ENCODE measurements at regions not wholly inside any gene's neighbourhood (a gene's known extent, or its start where the extent isn't known, plus 50 kb on each side); places are given as distances from the start of the nearest gene placed in this dataset.
A peak's percentile ranks its signal among the peaks of the same experiment; 100 is the strongest.

DNA sequence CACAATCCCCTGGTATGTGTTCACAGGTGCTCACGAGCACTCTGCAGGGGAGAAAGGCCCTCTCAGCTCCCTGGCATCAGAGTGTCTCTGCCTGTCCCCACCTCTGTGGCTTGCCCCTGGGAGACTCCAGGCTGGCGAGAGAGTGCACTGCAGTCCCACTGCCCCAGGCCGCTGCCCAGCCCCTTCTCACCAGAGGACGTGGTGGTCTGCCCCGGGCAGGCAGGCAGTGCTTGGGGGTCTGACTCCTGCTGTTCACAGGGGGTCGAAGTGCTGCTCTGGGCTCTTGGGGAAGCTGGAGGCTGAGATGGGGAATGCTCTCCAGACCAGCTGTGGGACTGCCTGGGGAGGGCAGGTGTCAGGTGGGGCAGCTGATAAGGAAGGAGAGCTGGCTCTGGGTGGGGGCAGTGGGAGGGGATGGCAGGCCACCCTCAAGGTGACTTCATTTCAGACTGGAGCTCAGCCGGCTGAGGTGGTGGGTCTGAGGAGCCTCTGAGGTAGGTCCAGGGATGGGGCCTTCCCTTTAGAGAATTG lies 151.0 kb upstream of the B3GAT1 start:
- DNase-seq: no peak

DNA sequence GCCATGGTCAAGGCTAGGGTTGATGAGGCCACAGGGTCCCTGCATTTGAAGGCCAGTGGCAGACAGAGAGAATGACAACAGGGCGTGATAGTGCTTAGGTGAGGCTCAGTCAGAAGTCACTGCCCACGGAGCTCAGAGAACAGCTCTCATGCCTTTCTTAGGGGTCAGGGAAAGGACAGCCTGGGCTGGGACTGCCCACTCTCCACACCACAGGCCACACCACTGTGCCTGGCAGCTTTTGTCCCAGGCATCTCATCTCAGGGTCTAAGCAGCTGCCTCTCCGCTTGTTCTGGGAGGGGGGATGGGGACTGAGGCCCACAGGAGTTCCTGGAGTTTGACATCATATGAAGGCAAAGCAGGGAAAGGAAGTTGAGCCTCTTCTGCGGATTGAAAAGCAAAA lies 150.2 kb upstream of the B3GAT1 start:
- DNase-seq: no peak

DNA sequence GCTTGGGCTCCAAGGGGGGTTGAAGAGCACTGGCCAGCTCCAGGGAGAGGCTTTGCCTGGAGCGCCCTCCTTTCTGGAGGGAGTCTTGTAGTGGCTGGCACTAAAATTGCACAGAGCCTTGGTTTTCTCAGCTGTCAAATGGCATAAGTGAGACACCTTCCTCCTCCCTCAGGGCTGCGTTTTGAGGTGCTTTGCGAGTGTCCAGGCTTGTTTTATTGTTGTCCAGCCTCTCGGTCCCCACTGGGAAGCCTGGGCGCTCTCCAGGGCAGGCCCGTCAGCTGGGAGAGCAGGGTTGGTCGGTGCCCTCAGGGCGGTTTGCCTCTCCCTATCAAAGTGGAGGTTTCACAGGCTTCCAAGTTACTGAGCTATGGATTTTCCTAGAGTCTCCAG lies 149.3 kb upstream of the B3GAT1 start:
- DNase-seq: no peak

DNA sequence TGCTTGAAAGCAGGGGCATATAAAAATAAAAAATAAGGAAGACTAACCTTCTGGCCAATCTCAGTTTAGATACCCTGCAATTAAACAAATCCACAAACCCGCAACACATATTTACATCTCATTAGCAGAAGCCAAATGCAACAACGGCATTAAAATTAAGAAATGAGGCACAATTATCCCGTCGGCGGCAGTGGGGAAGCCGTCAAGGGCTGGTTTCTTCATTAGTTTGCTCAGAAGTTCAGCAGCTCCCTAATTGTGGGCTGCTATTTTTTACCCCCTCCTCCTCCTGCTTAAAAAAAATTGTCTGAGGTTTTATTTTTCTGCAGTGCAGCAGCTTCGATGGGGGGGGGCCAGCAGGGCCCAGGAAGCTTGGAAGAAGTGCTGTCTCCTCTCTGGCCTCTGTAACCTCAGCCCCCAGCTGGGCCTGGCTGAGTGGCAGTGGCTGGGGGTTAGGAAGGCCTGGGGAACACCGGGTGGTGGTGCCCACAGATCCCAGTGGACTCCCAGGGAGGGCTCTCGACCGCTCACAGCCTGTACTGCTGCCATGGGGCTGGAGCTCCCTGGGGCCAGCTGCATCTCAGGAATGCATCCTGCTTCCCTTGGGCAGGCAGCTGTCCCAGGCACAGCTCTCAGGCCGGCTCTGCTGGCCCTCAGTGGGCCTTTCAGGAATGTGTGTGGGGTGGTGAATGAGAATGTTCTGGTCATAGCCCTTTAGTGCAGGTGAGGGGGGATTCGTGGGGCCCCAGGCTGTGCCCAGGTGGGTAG lies 148.7 kb upstream of the B3GAT1 start:
- DNase-seq: no peak

DNA sequence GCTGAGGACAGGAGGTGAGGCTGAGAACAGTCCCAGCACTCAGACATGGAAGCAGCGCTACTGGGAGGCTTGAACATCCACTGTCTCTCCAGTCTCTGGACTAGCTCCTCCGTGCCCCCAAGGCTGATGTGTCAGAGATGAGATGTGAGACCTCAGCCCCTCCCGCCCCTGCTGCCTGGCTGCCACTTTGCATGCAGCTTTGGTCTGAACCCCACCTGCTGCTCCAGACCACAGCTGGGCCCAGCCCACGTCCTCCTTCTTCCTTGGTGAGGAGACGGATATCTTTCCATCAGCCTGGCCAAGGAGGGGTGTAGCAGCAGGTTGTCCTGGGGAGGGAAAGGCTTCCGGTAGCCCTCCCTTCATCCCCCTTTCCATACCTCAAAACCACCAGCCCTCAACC lies 148.0 kb upstream of the B3GAT1 start:
- DNase-seq: no peak

DNA sequence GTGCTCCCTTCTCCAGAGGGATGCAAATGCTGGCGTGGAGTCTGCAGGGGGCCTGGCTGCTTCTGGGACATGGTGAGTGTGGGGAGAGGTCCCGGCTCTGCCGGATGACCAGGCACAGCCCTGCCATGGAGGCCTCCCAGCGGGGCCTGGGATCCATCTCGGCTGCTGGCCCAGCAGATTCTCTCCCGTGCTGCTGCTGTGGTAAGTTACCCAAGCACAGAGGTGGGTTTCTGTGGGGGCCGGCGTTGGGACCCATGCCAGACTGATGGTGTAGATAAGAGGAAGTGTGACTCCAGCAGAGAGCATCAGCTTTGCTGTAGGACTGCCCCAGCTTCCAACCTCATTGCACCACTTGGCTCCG lies 147.5 kb upstream of the B3GAT1 start:
- no peak for DNase-seq

DNA sequence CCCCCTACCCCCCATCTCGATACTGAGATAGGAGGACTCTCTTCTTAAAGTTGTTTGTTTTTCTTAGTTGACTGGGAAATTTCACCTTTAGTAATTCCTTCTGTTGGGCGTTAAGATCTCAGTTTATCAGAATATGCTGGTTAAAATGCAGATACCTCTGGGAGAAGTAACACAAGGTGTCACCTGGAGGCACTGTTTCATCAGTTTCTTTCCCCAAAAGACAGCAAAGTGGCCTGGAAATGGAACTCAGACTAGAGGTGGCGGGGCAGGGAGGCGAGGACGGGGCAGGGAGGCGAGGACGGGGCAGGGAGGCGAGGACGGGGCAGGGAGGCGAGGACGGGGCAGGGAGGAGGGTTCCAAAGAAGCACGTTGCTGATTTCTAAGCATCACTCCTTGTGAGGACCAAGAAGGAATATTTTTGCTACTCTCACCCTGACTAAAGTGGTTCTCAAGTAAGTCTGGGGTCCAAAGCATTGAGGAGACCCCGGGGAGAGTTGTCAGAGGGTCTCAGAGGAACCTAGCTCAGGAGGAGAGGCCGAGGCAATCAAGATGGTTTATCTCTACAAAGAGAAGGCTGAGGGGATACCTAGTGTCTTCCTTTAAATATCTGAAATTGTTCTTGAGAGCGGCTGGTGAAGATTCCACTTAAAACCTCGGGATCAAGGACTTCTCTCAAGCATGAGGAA lies 147.0 kb upstream of the B3GAT1 start:
- DNase-seq: no peak

DNA sequence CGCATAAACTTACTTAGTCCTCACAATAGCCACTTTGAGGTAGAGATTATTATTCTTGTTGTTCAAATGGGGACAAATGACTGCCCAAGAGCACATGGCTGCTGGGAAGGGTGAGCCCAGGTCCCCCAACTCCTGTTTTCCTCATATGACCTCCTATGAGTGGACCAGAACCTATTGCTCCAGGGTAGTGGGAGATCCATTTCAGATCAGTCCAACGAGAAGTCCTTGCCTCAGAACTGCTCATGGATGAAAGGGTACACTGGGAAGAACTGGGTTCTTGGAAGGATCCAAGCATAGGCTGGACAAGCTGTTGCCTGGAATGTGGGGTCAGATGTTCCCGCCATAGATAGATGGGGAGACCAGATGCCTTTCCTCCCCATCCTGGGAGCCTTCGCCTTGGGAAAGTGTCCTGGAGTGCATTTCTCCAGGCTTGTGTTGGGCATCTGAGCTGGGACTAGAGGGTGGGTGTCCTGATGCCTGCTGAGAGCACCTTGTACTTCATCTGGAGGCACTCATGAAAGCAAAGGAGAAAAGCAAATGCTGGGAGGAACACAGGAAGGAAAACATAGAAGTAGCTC lies 146.3 kb upstream of the B3GAT1 start:
- DNase-seq: no peak

DNA sequence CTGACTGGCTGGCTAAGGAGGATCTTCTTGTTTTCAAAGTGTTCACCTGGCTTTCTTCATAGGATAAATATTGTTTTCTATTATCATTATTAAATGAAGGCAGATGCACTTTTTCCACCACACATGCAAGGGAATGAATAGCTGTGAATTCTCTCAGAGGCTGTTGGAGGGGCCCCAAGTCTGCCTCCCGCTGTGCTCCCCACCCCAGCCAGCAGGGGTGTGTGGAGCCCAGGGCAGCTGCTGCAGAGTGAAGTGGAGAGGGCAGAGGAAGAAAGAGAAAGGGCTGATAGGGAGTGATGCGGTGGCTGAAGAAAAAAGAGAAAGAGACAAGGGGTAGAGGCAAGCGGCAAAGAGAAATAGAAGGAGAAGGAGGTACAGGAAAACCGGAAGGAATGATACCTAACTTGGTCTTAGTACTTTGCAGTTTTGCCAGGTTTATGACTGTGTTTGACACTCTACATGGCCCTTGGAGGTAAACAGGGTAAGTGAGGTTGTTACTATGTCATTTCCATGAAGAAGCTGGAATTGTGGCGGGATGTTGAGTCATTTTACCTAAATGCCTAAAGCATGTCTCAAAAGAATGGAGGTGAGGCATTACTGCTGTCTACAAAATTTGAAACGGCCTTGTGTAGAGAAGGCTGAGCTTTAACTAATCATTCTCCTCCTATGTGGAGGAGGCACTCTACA lies 145.7 kb upstream of the B3GAT1 start:
- no peak for DNase-seq

DNA sequence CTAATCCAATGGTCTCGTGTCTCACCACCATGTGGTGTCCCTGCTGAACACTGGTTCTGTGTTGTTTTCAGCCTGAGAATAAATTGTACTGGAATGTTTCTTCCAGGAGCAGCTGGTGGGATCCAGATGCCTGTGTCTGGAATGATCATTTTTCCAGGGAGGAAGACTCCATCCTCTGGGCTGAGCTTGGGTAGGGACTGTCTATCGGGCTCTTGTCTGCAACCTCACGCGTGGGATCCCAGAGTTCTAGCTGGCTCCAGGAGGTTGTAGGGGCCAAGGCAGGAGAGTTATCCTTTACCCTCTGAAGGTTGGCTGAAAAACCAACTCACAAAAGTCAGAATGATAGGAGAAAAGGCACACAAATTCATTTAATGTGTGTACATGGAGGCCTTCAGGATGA lies 144.1 kb upstream of the B3GAT1 start:
- no peak for DNase-seq

DNA sequence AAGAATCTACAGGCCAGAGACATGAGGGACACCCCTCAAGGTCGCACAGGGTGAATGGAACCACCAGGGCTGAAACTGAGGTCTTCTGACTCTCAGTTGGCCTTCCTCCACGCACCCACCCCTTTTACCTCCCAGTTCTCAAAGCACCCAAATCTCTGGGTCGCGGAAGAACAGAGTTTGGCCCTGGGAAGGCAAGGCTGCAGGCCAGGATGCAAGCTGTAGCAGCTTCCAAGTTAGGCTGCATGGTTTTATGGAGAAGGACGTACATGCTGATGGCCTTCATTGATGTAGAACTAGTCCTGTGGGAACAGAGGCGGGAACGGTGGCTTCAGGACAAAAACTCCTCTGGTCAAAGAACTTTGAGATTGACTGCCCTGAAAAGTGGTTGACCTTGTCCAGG lies 143.5 kb upstream of the B3GAT1 start:
- DNase-seq: no peak

DNA sequence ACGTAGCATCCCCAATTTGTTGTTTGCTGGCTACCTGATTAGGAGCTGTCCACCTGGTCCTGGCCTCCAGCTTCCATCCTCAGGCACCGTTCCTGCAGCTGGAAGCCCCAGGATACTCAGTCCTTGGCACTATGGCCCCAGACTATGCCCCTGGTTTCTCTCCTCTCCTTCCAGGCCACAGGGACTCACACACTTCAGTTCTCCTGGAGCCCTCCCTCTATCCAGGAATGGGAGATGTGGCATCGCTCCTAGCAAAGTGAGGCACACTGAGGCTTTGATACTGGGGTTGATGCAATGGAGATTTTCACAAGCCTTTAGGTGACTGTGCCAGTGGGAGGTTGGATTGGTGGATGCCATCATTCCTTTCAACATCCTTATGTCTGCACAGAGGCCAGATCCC lies 142.8 kb upstream of the B3GAT1 start:
- DNase-seq: no peak

DNA sequence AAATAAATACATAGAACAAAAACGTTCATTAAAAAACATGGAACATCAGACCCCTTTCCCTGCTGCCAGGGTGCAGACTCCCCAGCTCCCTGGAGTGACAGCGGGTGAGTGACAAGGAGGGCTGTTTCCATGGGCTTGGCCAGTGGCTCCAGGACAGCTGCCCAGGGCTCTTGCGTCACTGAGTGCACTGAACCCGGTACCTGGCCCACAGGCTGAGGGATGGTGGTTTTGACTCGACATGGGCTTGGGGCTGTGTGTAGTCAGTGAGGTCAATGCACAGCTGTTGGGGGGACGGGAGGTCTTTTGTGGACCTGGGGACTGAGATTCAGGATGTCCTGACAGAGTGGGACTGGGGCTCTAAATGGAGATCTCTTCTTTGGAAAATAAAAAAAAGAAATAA lies 142.1 kb upstream of the B3GAT1 start:
- no peak for DNase-seq

DNA sequence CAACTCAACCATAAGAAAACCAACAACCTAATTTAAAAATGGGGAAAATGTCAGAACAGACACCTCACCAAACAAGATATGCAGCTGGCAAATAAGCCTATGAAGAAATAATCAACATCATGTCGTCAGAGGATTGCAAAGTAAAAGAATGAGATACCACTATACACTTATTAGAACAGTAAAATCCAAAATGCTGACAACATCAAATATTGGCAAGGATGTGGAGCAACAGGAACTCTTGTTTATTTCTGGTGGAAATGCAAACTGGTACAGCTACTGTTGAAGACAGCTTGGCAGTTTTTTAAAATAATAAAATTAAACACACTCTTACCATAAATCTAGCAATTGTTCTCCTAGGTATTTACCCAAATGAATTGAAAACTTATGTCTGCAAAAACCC lies 140.7 kb upstream of the B3GAT1 start:
- DNase-seq: no peak

DNA sequence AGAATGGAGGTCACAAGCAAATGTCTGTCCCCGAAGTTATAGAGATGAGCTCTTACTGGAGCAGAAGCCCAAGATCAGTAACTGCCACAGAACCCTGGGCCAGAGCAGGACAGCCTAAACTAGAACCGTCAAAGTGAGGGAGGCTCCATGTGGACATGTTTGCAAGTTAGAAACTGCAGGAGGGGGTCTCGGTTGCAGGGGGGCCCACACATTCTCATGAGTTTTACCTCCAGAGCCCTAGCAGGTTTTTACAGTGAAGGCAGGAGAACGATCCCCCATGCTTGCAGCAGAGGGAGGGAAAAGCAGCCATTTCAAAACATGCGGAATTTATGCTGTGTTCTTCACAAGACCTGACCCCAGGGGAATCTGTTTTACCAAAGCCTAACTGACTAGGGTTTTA lies 133.5 kb upstream of the B3GAT1 start:
- DNase-seq: no peak

DNA sequence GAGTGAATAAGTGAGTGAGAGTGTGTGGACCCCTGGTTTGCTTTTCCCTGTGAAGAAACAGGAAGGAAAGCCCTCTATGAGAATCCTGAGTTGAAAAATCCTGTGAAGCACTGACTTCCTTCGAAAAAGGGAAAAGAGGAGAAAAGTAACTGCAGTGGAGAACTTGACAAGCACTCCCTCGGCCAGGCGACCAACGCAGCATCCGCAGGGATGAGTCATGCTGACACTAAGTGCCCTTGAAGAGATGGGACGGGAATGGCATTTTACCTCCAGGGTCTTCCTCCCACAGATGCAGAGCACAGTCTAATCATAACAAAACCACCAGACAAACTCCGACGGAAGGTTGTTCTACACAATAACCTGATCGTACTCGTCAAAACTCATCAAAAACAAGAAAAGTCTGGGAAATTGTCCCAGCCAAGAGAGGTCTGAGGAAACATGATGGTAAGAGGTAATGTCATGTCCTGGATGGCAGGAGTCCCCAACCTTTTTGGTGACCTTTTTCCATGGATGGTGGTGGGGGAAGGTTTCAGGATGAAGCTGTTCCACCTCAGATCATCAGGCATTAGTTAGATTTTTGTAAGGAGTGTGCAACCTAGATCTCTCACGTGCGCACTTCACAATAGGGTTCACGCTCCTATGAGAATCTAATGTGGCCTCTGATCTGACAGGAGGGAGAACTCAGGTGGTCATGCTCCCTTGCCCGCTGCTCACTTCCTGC lies 132.2 kb upstream of the B3GAT1 start:
- no peak for DNase-seq

DNA sequence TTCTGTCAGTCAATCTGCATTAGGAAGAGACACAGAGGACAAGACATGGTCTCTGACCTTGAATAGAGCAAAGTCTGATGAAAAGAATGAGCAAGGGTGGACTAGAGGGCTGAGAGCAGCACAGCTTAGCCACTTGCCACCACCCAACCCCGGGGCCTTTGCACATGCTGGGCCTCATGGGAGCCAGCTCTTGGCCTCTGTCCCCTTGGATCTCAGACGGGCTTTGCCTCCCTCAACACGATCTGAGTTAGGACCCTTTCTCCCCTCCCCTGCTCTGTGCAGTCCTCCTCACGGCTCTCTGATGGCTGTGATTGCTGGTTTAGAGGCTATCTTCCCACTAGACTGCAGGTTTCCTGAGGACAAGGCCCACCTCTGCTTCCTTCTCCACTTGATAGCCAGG lies 131.6 kb upstream of the B3GAT1 start:
- DNase-seq: no peak

DNA sequence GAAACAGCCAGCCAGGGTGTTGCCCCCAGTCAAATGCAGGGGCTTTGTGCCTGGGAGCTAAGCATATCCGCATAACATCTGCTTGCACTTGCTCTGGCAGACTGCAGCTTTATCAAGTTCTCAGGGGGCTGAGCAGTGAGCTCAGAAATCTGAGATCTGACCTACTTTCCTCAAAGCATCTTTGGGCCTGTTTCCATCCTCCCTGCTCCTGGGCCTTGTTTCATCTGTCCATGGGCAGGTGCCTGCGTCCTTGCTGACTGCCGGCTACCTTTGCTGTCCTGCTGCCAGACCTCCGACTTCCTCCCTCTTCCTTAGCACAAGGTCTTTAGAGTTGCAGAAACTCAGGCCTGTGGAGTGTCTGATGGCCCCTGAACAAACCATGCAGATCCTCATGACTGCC lies 131.2 kb upstream of the B3GAT1 start:
- peak; percentile 1 for DNase-seq

DNA sequence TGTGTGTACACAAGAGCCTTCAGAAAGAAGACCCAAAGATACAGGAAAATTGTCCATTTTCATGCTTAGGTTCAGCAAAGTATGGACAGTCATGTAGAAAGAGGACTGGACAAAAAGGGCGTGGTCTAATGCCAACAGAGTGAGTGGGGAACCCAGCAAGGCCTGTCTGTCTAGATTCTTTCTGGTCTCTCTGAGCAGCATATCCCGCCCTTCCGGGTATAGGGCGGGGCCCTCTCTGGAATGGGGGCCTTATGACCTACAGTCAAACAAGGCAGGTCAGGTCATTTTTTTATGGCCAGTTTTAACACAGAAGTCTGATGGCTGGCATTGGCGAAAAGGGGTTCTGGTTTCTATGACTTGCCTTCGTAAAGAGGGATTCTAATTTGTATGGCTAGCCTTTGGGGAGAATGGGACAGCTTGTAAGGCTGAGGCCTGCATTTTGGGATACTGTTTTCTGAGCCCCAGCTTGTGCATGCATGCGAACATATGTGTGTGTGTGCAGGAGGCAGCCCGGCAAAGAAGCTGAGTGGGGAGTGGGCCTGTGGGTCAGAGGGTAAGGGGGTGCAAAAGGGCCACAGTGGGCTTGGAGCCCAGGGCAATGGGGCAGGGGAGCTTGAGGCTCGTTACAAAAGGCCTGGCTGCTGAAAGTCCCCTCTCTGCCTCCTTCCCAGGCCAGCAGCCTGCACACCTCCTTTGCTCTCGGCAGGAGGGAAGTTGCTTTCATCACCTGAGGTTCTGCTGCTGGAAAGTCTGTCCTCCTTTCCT lies 130.5 kb upstream of the B3GAT1 start:
- DNase-seq: no peak

DNA sequence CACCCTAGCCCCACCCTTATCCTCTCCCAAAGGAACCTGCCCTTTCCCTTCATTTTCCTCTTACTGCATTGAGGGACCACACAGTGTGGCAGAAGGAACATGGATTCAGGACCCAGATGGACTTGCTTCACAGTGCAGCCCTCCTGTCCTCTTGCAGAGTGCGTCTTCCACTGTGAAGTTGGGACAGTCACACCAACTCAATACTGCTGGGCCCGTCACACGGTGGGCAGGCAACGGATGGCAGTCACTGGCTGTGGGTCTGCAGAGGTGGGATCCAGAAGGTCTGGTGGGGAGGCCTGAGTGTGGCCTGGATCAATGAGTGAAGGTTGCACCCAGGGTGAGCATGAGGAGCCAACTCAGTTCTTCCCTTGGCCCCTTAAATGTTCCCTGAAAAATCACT lies 129.9 kb upstream of the B3GAT1 start:
- no peak for DNase-seq

DNA sequence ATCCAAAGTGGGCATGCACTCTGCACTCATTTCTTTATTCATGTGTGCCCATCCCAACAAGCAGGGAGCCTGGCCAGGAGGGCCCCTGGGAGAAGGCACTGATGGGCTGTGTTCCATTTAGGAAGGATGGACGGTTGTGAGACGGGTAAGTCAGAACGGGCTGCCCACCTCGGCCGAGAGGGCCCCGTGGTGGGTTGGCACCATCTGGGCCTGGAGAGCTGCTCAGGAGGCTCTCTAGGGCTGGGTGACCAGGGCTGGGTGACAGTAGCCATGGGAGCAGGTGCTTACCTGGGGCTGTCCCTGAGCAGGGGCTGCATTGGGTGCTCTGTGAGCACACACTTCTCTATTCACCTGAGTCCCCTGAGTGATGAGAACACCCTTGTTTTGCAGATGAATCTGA lies 129.3 kb upstream of the B3GAT1 start:
- no peak for DNase-seq

DNA sequence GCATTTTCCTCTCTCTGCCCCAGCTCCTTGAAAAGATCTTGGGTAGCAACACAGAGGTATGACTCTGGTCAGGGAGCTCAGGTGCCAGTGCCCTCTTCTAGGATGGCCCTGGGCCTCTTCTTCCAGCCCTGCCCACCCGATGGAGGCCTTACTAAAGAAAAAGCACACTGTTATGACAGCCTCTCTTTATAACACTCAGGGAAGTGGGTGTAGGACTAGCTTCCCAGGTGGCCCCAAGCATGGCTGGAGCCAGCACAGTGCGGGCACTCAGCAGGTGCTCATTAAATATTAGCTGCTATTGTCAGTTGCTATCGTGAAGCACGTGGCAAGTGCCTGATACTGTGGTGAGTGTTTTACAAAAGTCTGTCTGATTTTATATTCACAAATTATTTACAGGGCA lies 127.2 kb upstream of the B3GAT1 start:
- no peak for DNase-seq
